GM19452 (cell line): ENCODE measurements at regions not wholly inside any gene's neighbourhood (a gene's known extent, or its start where the extent isn't known, plus 50 kb on each side); places are given as distances from the start of the nearest gene placed in this dataset.
"Not testable (repeated sequence)": the region's sequence is repeated elsewhere in the genome, so short reads cannot be mapped to it uniquely, and the experiment has no call there.

Experiments
- ATAC-seq: cut with Tn5 transposase; IDR thresholded peaks from one replicate; pipeline ENCODE4 v1.9.1; 2021; ENCODE audit not compliant: unreplicated experiment

- ATAC-seq, result no peak
These were observed 152.9 kb downstream of the SPP2 start for GRCh38 chr2:234203135-234203984.

- ATAC-seq, result no peak
These were observed 152.1 kb downstream of the SPP2 start for GRCh38 chr2:234202601-234203000.

GRCh38 chr2:234199996-234200395, 149.5 kb downstream of the SPP2 start:
- ATAC-seq, result no peak

- ATAC-seq, result no peak
These were observed 148.5 kb downstream of the SPP2 start for GRCh38 chr2:234198976-234199375.

GRCh38 chr2:234195516-234195915, 145.0 kb downstream of the SPP2 start:
- ATAC-seq, result no peak

GRCh38 chr2:234193977-234194563, 143.6 kb downstream of the SPP2 start:
- ATAC-seq, result no peak

- no peak for ATAC-seq
These were observed 141.4 kb downstream of the SPP2 start for GRCh38 chr2:234191819-234192407.

- no peak for ATAC-seq
These were observed 139.3 kb downstream of the SPP2 start for GRCh38 chr2:234189786-234190300.

GRCh38 chr2:234189230-234189629, 138.7 kb downstream of the SPP2 start:
- ATAC-seq, result no peak

GRCh38 chr2:234187646-234188174, 137.2 kb downstream of the SPP2 start:
- no peak for ATAC-seq

GRCh38 chr2:234181121-234181520, 130.6 kb downstream of the SPP2 start:
- ATAC-seq, result no peak

GRCh38 chr2:234179031-234179363, 128.5 kb downstream of the SPP2 start:
- ATAC-seq, result no peak

GRCh38 chr2:234178330-234179030, 128.0 kb downstream of the SPP2 start:
- ATAC-seq, result no peak

- no peak for ATAC-seq
These were observed 125.1 kb downstream of the SPP2 start for GRCh38 chr2:234175649-234176048.

GRCh38 chr2:234174742-234175141, 124.2 kb downstream of the SPP2 start:
- ATAC-seq, result no peak

- ATAC-seq, result no peak
These were observed 122.0 kb downstream of the SPP2 start for GRCh38 chr2:234172532-234172931.

GRCh38 chr2:234172066-234172465, 121.6 kb downstream of the SPP2 start:
- ATAC-seq, result no peak

GRCh38 chr2:234171666-234172065, 121.2 kb downstream of the SPP2 start:
- ATAC-seq, result no peak

- ATAC-seq, result no peak
These were observed 119.2 kb downstream of the SPP2 start for GRCh38 chr2:234169674-234170073.

GRCh38 chr2:234168605-234169570, 118.4 kb downstream of the SPP2 start:
- not testable (repeated sequence) for ATAC-seq
